Astrocyte (in vitro differentiated cells and primary cell): ENCODE measurements at regions not wholly inside any gene's neighbourhood (a gene's known extent, or its start where the extent isn't known, plus 50 kb on each side); places are given as distances from the start of the nearest gene placed in this dataset.

Experiments used
- DNase-seq: peaks from one replicate; pipeline ENCODE4 v3.0.0-alpha.2; 2010; ENCODE audit warnings: low read depth
- FAIRE-seq: peaks from 2 replicates; lab custom pipeline; 2011; peaks lifted over from hg19 to GRCh38; lab: Jason Lieb, UNC
- H2AFZ ChIP-seq: 2 replicates; pipeline ENCODE4 v1.6.0; 2012; ENCODE audit warnings: low read depth, low read length, inconsistent platforms
- H3K27ac ChIP-seq: 2 replicates; pipeline ENCODE4 v1.5.1; 2011; ENCODE audit warnings: low read depth, low read length, inconsistent platforms
- H3K27me3 ChIP-seq: 2 replicates; pipeline ENCODE4 v1.6.0; 2011; ENCODE audit warnings: low read length, inconsistent platforms; ENCODE audit not compliant: insufficient read depth
- H3K36me3 ChIP-seq: 2 replicates; pipeline ENCODE4 v1.5.1; 2011; ENCODE audit warnings: low read length, inconsistent platforms; ENCODE audit not compliant: insufficient read depth
- H3K4me1 ChIP-seq: 2 replicates; pipeline ENCODE4 v1.5.1; 2011; ENCODE audit warnings: low read length, inconsistent platforms; ENCODE audit not compliant: insufficient read depth
- H3K4me2 ChIP-seq: 2 replicates; pipeline ENCODE4 v1.6.0; 2012; ENCODE audit warnings: low read length, inconsistent platforms
- H3K4me3 ChIP-seq: 2 replicates; pipeline ENCODE4 v1.5.1; 2011; ENCODE audit warnings: low read depth, mild to moderate bottlenecking, low read length, inconsistent platforms; ENCODE audit not compliant: insufficient read depth
- H3K79me2 ChIP-seq: 2 replicates; pipeline ENCODE4 v1.6.0; 2012; ENCODE audit warnings: mild to moderate bottlenecking, low read length, inconsistent platforms; ENCODE audit not compliant: insufficient read depth
- H3K9ac ChIP-seq: 2 replicates; pipeline ENCODE4 v1.6.0; 2012; ENCODE audit warnings: mild to moderate bottlenecking, low read length, inconsistent platforms
- H3K9me3 ChIP-seq: 2 replicates; pipeline ENCODE4 v1.5.1; 2012; ENCODE audit warnings: low read depth, mild to moderate bottlenecking, low read length, inconsistent platforms; ENCODE audit not compliant: insufficient read depth
- H4K20me1 ChIP-seq: 2 replicates; pipeline ENCODE4 v1.6.0; 2012; ENCODE audit warnings: low read length, inconsistent platforms; ENCODE audit not compliant: insufficient read depth
- H3K27ac Mint-ChIP-seq: one replicate; pipeline ENCODE4 v1.8.0; 2021; ENCODE audit warnings: mild to moderate bottlenecking, mixed read lengths; ENCODE audit not compliant: unreplicated experiment
- H3K27me3 Mint-ChIP-seq: one replicate; pipeline ENCODE4 v1.8.0; 2021; ENCODE audit warnings: low read depth, mixed read lengths; ENCODE audit not compliant: unreplicated experiment
- H3K36me3 Mint-ChIP-seq: one replicate; pipeline ENCODE4 v1.8.0; 2021; ENCODE audit warnings: low read depth, mixed read lengths; ENCODE audit not compliant: unreplicated experiment
- H3K4me1 Mint-ChIP-seq: one replicate; pipeline ENCODE4 v1.8.0; 2021; ENCODE audit warnings: low read depth, mixed read lengths; ENCODE audit not compliant: unreplicated experiment
- H3K4me3 Mint-ChIP-seq: one replicate; pipeline ENCODE4 v1.8.0; 2021; ENCODE audit warnings: mild to moderate bottlenecking, moderate library complexity, mixed read lengths; ENCODE audit not compliant: unreplicated experiment
- H3K9me3 Mint-ChIP-seq: one replicate; pipeline ENCODE4 v1.8.0; 2021; ENCODE audit warnings: mild to moderate bottlenecking, mixed read lengths; ENCODE audit not compliant: unreplicated experiment
- CTCF ChIP-seq: IDR thresholded peaks from 2 replicates; pipeline ENCODE4 v1.5.1; 2011; ENCODE audit warnings: low read depth, mild to moderate bottlenecking, inconsistent platforms, low read length, moderate library complexity; ENCODE audit not compliant: insufficient read depth
- EZH2 ChIP-seq: IDR thresholded peaks from 2 replicates; pipeline ENCODE4 v1.6.1; 2012; ENCODE audit warnings: mild to moderate bottlenecking, low read length, inconsistent platforms; ENCODE audit not compliant: insufficient read depth

GRCh38 chr1:188906921-188907641 is 1570.6 kb downstream of the BRINP3 start:
- Histone ChIP-seq H4K20me1 (no peaks in the 10 kb centered on the region), H3K4me3 (no peak overlapping the region), H3K27me3 (no peaks in the 10 kb centered on the region), H3K27ac (no peak overlapping the region), H3K4me1 (no peaks in the 10 kb centered on the region), H3K9me3 (no peaks in the 10 kb centered on the region), H3K9ac (no peak overlapping the region), H3K4me2 (no peak overlapping the region), H2AFZ (peak overlapping the region; percentile 6), H3K36me3 (no peaks in the 10 kb centered on the region), H3K79me2 (no peaks in the 10 kb centered on the region)
- H3K36me3 Mint-ChIP-seq = no peaks in the 10 kb centered on the region
- FAIRE-seq = no peak
- no peak for TF ChIP-seq CTCF
- TF ChIP-seq EZH2 = no peak
- H3K27ac Mint-ChIP-seq = no peak overlapping the region
- no peaks in the 10 kb centered on the region for H3K9me3 Mint-ChIP-seq
- no peaks in the 10 kb centered on the region for H3K27me3 Mint-ChIP-seq
- no peak for DNase-seq
- no peak overlapping the region for H3K4me3 Mint-ChIP-seq
- H3K4me1 Mint-ChIP-seq = peaks cover 5% of the 10 kb centered on the region

DNA sequence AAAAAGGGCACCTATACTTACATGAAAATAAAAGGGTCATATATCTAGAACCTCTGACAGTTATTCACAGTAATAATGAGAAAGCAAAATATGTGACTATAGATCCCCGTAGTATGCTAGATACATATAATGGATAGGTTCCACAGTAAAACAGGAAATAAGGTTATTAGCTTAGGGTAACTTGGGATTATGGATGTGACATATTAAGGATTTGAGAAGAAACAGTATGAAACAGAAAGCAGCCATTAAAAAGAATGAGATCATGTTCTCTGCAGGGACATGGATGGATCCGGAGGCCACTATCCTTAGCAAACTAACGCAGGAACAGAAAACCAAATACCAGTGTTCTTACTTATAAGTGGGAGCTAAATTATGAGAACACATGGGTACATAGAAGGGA is 1547.3 kb downstream of the BRINP3 start:
- no peak overlapping the region for H3K27ac Mint-ChIP-seq
- DNase-seq (no peak), FAIRE-seq (no peak)

More for the DNA sequence above, 1547.3 kb downstream of the BRINP3 start:
- H3K79me2 ChIP-seq = no peaks in the 10 kb centered on the region
- no peaks in the 10 kb centered on the region for H3K36me3 Mint-ChIP-seq
- no peak overlapping the region for H2AFZ ChIP-seq
- H3K27me3 Mint-ChIP-seq = no peaks in the 10 kb centered on the region
- H3K4me3 Mint-ChIP-seq = no peak overlapping the region
- TF ChIP-seq EZH2 (no peak), CTCF (no peak)
- H3K36me3 ChIP-seq = no peaks in the 10 kb centered on the region
- H3K4me1 ChIP-seq = no peaks in the 10 kb centered on the region
- no peak overlapping the region for H3K4me3 ChIP-seq
- H3K9ac ChIP-seq = no peak overlapping the region
- H3K27ac ChIP-seq = no peak overlapping the region
- no peaks in the 10 kb centered on the region for H3K9me3 Mint-ChIP-seq
- no peaks in the 10 kb centered on the region for H4K20me1 ChIP-seq
- no peaks in the 10 kb centered on the region for H3K27me3 ChIP-seq
- no peaks in the 10 kb centered on the region for H3K9me3 ChIP-seq
- H3K4me2 ChIP-seq = no peak overlapping the region
- no peaks in the 10 kb centered on the region for H3K4me1 Mint-ChIP-seq
